Fibroblast of skin of right biceps (primary cell): ENCODE measurements at regions not wholly inside any gene's neighbourhood (a gene's known extent, or its start where the extent isn't known, plus 50 kb on each side); places are given as distances from the start of the nearest gene placed in this dataset.

Source experiments
- DNase-seq: peaks from one replicate; pipeline ENCODE4 v3.0.0-alpha.2; 2013

DNA sequence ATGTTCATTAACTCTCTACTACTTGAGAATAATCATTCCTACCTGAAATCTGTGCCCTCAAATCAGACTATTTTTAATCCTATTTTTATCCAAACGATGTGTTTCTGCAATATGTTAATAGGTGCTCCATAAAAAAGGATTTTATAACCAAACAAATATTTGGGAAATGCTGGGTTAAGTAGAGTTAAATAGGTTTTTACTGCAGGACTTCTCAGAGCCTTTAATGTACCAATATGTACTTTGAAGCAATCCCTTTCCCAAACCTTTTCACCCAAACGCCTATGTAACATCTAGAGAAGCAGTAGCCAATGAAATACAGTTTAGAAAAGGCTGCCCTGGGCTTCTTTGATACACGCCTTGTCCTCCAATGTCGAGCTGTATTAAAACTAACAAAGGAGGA lies 182.5 kb downstream of the SP3 start:
- no peak for DNase-seq

DNA sequence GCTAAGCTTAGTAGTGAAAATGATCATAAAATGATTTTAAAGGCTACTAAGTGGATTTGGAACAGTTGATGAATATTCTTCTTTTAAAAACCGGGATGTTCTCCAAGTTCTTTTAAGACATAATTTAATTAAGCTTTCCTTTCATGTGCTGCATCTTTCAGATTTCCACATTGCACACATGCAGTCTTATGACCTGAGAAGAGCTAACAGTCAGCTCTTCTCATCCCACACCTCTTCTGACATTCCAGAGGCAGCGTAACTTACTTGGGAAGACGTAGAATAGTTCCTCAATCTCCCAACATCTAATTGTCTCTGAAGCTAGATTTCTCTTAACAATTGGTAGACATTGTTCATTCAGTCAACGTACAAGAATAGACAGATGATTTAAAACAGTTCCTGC lies 181.8 kb downstream of the SP3 start:
- DNase-seq = no peak

DNA sequence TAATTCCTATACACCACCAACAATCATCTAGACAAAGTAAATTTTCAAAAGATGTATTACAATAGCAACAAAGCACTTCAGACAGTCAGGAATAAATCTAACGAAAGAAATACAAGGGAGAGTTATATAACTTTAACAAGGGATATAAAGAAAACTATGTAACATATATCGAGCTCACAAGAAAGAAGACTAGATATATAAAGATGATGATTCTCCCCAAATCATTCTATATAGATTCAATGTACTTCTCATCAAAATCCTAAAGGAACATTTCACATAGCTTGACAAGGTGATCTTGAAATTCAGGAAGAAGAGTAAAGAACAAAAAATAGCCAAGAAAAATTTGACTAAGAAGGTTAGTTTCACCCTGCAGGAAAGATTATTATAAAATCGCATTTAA lies 179.4 kb downstream of the SP3 start:
- no peak for DNase-seq

DNA sequence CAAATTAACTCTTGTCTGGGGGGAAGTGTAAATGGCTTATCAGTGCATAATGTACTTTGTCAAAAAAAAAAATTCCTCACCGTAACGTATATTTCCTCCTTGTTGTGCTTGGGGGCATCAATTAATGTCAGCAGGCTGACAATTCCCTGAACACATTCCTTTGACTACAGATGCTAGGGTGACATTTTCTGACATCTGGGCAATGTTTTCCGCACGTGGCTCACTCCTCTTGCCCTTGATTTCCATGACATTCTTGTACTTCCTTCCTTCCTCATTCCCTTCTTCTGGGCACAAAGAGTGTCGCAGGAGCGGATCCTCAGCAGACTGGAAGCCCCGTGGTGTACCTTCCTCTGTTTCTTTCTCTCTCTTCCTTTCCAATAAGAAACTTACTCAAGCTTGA lies 173.7 kb downstream of the SP3 start:
- DNase-seq = no peak

DNA sequence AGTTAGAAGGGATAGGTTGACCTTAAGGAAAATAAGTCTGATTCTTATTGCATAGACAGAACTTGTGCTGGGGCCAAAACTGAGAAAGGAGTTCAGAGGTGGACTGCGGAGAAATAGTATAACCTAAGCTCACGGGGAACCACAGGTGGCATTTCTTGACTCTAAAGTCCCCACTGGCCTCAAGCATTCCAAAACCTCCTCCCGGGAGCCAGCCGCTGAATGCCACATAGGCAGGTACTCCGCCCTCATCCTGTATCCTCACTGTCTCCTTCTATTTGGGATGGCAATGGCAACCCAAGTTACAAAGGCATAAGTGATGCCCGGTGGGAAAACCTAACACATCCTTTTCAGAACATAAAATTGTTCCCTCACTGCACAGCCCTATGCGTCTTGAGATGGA lies 173.0 kb downstream of the SP3 start:
- DNase-seq = no peak

DNA sequence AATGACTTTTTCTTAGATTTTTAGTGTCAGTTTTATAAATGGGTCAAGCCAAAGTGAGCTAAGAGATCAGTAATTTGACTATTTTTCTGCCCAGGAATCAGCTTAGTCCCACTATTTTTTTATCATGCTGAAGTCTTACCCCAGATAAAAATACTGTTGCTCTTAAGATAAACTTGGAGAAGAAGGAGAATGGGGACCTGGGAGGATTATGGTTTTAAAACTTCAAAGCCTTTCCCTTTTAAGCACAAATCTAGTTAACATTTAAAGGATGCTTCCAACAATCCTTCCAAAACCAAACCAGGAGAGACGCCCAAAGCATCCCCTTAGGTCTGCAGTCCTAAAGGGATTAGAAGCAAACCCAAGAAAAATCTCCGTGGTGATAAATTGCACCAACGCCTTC lies 172.4 kb downstream of the SP3 start:
- no peak for DNase-seq

DNA sequence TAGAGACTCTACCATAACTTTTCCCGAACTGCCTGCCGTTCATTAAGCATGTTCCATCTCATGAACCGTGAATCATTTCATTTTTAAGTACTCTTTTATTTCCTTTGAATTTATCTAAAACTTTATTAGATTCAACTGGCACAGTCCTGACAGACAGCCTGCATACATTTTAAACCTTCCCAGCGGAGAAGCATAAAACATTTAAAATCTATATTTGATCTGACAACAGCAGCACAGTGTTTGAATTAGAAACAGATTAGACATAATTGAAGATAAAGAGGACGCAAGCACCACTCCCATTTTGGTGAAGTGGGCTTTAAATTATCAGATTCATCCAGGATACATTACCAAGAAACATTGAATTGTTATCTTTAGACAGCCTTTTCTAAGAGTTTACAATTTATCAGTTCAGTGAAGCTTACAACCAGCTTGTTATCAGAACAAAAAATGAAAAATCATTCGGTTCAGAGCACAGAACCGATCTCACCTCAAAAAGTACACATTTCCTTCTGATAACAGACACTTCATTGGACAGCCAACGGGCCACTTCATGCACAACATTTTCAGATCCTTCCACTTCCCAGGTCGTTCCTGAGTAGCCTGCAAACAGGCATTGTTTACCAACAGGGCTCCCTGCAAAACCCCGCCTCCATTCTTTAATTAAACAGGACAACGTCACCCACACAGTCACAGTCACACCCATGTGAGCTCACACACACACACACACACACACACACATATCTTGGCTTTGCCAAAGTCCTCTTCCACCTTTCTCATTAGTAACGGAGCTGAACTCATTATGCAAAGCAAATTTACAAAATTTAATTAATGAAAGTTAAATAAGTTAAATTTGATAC lies 171.2 kb downstream of the SP3 start:
- no peak for DNase-seq

DNA sequence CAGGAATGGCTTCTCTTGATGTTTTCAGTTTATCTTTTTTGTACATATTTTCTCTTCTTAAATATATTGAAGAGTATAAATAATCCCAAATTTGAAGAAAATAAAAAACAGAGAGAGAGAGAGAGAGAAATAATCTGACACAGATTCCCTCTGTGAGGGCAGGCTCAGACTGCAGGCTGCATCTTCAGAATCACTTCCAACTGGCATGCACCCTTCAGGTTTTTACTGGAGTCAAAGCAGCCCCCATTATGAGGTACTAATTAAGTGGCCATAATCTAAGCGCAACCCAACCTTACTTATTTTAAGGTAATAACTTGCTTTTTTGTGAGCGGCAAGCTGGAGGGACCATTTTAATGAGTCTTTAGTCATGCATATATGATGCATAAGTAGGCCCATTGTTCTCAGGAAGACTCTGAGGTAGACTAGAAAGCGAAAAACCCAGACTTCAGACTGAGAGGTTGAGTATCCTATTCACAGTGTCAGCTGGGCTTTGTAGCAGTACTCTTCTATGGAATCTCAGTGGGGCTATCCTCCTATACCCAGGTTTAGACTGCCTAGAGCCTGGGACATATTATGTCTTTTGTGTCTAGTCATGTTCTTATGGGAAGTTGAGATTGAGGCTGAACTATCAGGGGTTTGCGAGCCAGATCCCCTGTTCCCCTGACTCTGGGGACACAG lies 167.4 kb downstream of the SP3 start:
- no peak for DNase-seq

DNA sequence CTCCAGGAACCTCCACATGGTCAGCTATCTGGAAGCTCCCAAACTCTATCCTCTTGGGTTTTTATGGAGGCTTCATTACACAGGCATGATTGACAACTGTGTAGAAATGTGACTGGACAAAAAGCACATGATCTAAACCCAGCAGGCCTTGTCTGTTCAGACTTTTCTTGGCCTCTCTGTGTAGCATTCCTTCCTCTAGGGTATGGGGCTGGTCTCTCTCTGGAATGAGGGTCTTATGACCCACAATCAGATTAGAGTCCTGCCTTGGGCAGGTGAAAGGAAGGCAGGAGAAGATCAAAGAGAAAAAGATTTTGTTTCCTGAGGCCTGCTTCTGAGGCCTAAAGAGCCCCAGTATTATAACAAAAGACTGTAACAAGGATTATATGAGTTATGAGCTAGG lies 162.7 kb downstream of the SP3 start:
- no peak for DNase-seq

DNA sequence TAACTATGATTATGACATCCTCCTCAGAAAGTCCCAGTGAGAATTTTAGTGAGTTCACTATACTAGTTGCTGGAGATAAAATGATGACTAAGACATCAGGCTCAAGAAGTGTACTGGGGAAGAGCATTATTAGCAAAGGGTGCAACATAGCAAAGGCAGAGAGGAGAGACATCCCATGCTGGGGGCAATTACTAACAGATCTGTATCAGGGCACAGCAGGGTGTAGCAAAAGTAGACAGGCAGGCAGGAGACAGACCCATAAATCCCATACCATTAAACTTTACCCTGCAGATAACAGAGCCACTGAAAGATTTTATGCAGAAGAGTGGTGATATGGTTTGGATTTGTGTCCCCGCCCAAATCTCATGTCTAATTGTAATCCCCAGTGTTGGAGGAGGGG lies 161.7 kb downstream of the SP3 start:
- no peak for DNase-seq

DNA sequence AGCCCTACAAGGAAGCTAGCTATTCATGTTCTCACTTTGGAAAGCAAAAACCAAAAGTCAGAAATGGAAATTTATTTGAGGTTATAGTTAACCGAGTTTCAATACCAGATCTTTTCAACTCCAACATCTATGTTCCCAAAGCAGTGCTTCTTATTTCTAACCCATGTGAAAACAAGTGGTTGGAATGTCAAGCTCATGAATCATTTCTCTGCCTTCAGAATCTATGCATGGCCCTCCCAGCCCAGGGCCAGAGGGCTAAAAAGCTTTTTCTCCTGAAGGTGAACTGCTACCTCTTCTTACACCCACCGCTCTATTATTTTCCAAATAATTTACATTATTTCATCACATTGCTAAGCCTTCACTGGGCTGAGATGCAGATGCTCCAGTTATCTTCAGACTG lies 158.4 kb downstream of the SP3 start:
- no peak for DNase-seq

DNA sequence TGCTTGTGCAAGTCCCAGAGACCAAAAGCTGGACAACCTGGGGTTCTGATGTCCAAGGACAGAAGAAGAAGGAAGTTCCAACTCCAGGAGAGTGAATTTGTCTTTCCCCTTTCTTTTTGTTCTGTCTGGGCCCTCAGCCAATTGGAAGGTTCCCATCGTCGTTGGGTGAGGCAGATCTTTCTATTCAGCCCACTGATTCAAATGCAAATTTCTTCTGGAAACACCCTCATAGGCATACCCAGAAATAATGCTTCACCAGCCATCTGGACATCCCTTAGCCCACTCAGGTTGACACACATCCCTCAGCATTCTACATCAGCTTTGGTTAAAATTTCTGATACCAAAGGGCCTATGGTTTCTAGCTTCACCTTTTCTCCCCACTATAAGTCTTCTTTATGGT lies 156.5 kb downstream of the SP3 start:
- no peak for DNase-seq

DNA sequence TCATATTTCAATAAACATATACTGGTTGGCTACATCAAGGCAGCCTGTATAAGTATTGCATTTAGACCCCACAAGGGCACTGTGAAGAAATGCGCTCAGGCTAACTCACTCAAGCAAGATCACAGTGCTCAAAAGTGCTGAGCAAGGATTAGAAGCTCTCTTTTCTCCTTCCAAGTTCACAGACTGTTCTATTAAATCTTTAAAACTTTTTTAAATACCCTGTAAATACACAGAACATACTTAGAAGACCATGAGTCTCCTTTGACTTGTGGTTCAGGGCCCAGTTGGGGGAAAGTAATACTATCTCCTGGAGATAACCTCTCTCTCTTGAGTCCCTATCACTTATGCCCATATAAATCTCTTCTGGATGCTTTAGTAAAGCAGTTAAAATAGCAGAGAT lies 152.9 kb downstream of the SP3 start:
- DNase-seq = no peak

DNA sequence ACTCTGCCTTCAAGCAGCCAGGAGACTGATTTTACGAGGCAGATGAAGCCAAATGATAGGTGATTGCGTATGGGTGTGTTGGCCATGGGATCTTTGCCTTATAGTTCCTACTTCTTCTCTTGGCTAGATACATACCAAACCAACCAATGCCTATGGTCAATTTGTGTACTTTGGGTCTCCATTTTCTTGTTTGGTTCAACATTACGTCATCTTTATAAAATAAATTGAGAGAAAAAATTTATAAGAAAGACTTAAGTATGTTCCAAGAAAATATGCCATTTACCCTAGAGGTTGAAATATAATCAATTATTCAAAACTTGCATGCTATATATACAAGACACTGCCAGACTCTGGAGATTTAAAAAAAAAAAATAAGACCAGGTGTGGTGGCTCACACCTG lies 150.9 kb downstream of the SP3 start:
- DNase-seq = no peak

DNA sequence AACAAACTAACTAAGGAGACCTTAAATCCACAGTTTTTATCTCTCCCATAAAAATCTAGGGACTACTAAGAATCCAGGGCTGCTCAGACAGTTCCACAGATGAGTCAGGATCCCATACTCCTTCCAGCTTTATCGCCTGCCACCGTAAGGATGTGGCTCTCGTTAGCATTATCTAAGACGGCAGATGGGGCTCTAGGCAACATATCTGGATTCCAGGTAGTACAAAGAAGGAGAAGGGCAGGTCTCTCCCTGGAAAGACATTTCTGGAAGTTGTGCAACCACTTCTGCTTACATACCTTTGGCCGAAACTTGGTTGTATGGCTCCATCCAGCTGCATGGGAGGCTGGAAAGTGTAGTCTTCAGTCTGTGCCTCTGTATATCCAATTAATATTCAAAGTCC lies 149.4 kb downstream of the SP3 start:
- no peak for DNase-seq

DNA sequence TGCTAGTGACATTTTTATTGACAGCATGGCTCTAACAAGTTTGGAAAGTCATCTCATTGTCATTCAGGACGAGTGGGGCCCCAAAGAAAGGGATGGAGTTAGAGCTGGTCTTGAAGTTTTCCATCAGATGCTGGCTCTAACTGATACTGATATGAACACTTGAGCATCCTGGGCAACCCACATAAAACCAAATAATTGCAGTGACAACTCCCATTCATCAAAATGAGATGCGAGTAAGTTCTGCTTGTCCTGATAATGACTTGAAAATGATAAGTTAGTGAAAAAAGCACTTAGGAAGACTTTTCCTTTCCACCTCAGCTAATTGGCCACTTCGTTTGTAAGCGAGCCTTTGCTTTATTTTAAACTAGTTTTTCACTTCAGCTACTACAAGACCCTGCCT lies 147.6 kb downstream of the SP3 start:
- no peak for DNase-seq

DNA sequence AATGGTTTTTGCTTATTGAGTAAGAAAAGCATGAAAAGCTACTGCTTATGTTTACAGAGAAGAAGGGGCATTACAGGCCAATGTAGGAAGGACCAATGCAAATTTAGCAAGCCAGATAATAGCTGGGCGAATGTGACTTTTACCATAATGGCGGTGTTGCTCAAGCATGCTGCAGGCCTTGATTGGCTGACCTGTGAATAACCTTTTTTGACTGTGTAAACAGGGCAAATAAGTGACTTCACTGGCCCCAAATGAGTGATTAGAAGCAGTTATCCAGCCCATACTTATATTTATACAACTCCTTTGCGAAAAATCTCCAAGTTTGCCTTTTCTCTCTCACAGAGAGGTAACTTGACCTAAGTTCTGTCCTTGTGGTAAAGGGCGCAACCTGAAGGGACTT lies 146.9 kb downstream of the SP3 start:
- DNase-seq = no peak

DNA sequence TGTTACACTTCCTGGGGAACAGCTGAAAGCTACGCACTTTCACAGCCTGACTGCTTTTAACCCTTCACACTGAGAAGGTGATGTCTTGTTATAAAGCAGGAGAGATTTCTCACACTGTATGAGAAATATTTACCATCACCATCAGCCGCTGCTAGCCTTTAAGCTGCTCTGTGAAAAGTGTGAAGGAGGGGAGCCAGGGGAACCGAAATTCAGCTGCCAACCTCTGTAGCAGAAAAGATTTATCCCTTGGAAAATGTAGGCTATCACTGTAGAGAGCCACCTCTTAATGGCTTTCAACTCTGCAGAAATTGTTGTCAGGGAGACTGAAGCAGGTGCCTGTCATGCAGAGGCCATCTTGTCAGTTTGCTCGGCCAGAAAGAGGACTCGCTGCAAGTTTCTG lies 145.3 kb downstream of the SP3 start:
- DNase-seq = no peak

DNA sequence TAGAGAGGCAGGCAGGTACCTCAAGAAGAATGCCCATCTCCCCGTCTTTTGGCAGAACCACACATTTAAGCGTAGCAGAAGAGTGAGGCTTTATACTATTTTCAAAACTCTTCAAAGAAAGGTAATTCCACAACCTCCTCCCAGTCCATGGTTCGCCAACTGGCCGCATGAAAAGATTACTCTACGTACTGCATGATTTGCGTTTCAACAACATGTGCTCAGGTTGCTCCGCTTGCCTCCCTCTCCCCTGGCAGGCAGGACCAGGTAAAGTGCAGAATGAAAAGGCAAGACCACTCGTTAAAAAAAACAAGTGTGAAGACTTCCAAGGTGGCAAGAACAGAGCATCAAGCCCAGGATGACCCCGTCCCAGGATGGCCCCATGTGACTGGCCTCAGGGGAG lies 143.7 kb downstream of the SP3 start:
- DNase-seq = no peak

DNA sequence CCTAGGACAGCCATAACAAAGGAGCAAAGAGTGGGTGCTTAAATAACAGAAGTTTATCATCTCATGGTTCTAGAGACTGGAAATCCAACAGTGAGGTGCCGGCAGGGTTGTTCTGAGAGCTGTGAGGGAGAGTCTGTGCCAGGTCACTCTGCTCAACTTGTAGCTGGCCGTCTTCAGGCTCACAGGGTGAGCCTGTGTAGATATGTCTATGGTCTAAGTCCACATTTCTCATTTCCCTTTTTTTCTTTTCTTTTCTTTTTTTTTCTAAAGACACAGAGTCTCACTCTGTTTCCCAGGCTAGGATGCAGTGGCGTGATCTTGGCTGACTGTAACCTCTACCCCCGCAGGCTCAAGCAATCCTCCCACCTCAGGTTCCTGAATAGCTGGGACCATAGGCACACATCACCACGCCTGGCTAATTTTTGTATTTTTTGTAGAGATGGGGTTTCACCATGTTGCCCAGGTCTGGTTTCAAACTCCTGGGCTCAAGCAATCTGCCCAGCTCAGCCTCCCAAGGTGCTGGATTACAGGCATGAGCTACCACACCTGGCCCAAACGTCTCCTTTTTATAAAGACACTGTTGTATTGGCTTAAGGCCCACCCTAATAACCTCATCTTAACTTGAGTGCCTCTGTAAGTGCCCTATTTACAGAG lies 142.2 kb downstream of the SP3 start:
- no peak for DNase-seq

DNA sequence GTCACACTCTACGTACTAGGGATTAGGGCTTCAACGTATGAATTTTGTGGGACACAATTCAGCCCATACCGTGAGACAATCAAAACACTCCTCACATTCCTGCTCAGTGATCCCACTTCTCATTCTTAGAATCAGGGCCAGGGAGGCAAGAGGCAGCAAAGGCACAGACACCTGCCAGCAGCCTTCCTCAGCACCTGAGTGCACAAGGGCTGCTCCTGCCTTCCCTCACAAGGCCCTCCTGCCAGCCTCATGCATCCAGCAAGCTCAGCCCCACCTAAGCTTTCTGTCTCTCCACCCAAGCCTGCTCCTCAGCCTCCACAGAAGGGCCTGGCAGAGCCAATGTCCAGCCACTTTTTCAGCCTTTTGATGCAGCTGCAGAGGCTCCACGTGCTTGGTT lies 141.6 kb downstream of the SP3 start:
- no peak for DNase-seq

DNA sequence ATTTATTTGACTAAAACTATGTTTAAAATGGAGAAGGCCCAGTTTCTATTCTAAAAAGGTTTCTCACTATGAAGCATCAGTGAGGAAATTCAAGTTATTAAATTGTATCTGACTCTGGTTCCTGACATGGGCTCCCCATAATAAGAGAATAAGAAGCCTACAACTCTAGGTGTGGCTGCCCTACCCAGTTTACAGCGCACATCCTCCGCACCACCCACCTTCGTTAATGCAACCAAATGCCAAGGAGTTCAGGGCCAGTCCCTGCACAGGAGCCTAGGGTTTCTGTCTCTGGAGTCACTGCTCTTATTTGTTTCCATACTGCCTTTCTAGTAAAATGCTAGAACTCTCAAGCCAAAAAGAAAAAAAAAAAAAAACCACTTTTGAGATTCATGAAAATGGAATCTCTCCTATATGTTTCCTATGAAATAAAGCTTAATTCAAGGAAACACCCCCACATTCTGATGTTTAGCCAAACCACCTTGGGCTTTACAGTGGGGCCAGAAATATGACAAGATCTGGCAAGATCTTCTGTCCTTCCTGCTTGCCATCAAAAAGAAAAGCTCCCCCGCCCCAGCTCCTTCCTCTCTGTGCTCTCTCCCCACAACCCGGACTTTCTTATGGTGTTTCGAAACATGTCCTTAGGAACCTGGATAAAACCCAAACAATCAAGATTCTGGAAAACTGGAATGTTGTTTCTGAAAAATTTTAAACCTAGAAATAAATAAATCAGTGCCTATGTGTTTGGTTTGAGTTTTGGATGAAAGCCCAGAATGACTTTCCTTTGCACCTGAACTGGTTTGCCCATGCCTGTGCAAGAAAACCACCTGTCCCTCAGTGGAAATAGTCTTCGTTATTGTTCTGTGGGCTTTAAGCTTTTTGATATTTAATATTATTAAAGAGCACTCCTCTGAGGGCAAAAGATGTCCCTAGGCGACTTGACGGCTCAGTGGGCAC lies 136.7 kb downstream of the SP3 start:
- peak; percentile 82 for DNase-seq

DNA sequence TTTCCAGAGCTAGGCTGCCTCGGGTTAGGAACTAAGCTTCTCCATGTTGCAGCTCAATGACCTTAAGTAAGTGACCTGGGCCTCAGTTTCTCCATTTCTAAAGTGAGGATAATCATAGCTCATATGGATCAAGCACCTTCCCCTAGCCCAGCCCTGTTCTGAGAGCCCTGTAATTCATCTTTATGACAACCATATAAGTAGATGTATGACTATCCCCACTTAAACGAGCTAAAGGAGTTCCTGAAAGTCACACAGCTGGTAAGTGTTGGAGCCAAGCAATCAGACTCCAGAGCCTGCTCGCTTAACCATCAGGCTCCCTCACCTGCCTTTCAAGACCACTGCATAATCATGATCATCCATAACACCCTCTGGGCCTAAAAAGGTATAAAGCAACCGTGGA lies 135.4 kb downstream of the SP3 start:
- no peak for DNase-seq
